ENCODE measurements at regions not wholly inside any gene's neighbourhood (a gene's known extent, or its start where the extent isn't known, plus 50 kb on each side); places are given as distances from the start of the nearest gene placed in this dataset.

GRCh38 chr1:199752688-199753027 is 274.9 kb upstream of the NR5A2 start:
- no peak for TF ChIP-seq CTCF (IDR thresholded peaks at IDR 0.05; ENCODE audit: insufficient read depth, low read depth, low read length, missing control alignments)
- no peak for DNase-seq (ENCODE audit: low read depth)

GRCh38 chr1:199753513-199753912 is 274.0 kb upstream of the NR5A2 start:
- no peak overlapping the region for H3K4me3 ChIP-seq (ENCODE audit: low read depth, low read length)
- no peak for DNase-seq (ENCODE audit: low read depth)
- TF ChIP-seq CTCF (IDR thresholded peaks at IDR 0.05; ENCODE audit: insufficient read depth, low read depth, low read length, missing control alignments), result no peak

More at GRCh38 chr1:199752688-199753027, 274.9 kb upstream of the NR5A2 start:
- no peak overlapping the region for H3K4me3 ChIP-seq (ENCODE audit: low read depth, low read length)

DNA sequence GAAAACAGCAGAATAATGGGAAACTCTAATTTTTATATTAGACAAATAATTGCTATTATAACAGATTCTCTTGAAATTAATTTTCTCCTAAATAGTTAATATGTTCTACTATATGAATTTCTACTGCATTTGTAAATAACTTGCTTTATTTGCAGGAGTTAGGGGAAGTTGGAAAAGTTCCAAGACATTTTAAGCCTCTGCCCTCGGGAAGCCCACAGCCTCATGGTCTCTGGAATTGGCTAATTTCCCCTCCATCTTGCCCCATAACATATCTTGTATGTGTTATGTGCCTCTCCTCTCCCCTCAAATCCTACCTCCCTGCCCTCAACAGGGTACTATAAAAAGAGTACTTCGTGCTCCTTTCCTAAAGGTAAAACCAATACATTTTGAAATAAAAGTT is 271.4 kb upstream of the NR5A2 start:
- no peak for DNase-seq (ENCODE audit: low read depth)
- TF ChIP-seq CTCF (IDR thresholded peaks at IDR 0.05; ENCODE audit: insufficient read depth, low read depth, low read length, missing control alignments), result no peak
- no peak overlapping the region for H3K4me3 ChIP-seq (ENCODE audit: low read depth, low read length)

DNA sequence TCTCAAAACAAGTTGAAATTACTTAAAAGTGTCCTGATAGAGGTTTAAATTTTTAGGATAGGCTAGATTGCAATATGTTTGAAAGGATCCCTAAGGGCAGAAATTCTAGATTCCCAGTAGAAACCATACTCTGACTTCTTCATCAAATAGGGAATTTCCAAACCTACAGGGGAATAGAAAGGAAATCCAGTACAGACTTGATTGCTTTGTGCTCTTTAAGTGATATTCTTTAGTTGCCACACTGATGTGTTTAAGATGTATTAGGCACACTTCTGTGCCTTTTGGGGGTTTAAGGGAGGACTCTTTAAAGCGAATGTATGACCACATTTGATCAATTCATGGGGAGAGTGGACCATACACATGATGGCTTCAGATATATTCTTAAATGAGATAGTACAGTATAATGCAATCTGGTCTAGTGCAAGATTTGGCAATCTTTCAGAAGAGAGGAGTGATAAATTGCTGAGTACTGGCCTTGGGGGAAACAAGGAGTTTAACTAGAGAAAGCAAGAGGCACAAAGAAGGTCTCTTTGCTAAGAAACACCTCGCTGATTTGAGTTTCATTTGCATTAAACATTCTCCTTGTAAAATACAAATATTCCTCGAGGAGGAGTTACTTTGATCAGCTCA is 268.8 kb upstream of the NR5A2 start:
- DNase-seq (ENCODE audit: low read depth), result no peak
- H3K4me3 ChIP-seq (ENCODE audit: low read depth, low read length), result no peak overlapping the region
- no peak for TF ChIP-seq CTCF (IDR thresholded peaks at IDR 0.05; ENCODE audit: insufficient read depth, low read depth, low read length, missing control alignments)

- no peak for DNase-seq (ENCODE audit: low read depth)
- no peak for TF ChIP-seq CTCF (IDR thresholded peaks at IDR 0.05; ENCODE audit: insufficient read depth, low read depth, low read length, missing control alignments)
- H3K4me3 ChIP-seq (ENCODE audit: low read depth, low read length), result no peak overlapping the region
Measured at GRCh38 chr1:199759268-199759730, 268.2 kb upstream of the NR5A2 start.

DNA sequence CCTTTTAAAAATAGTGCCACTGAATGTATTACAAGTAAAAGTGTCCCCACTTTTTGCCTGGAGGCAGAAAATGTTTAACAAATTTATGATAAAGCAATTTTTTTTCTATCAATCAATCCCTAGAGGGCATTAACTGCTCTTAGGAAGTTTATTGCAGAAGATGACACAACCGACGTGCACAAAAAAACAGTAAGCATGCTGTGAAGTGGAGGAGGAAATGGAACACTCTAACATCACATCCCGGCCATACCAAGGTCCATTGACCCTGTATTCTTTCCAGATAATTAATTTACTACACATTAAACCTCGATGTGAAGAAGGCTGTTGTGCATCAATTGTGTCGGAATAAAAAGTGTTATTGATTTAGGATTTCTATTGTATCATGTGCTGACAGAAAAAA is 264.9 kb upstream of the NR5A2 start:
- TF ChIP-seq CTCF (IDR thresholded peaks at IDR 0.05; ENCODE audit: insufficient read depth, low read depth, low read length, missing control alignments), result no peak
- H3K4me3 ChIP-seq (ENCODE audit: low read depth, low read length), result no peak overlapping the region
- DNase-seq (ENCODE audit: low read depth), result no peak

DNA sequence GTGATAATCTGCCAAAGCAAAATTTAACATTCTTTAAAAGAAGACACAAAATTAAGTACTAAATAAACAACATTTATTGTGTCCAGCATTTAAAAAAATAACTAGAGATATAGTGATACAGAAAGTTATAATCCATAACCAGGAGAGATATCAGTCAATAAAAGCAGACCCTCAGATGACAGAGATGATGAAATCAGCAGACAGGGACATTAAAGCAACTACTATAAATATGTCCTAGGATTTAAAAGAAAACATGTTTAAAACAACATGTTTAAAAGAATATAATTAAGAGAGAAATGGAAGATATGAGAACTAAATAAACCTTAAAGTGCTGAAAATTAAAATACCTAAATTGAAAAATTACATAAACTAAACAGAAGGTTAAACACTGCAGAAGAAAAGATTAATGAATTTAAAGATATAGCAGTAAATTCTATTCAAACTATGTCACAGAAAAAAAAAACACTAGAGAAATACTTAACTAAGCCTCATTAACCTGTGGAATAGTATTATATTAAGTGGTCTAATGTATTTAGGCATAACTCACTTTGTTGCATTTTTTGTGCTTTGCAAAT is 261.2 kb upstream of the NR5A2 start:
- TF ChIP-seq CTCF (IDR thresholded peaks at IDR 0.05; ENCODE audit: insufficient read depth, low read depth, low read length, missing control alignments), result no peak
- no peak for DNase-seq (ENCODE audit: low read depth)
- no peak overlapping the region for H3K4me3 ChIP-seq (ENCODE audit: low read depth, low read length)

All from GM12865 (cell line).